Cardiac fibroblast (primary cell): ENCODE measurements at regions not wholly inside any gene's neighbourhood (a gene's known extent, or its start where the extent isn't known, plus 50 kb on each side); places are given as distances from the start of the nearest gene placed in this dataset.
"Not testable (repeated sequence)": the region's sequence is repeated elsewhere in the genome, so short reads cannot be mapped to it uniquely, and the experiment has no call there.

Experiments
- DNase-seq, 2 donors: peaks; one replicate each; pipeline versions ENCODE4 v3.0.0 to v3.0.0-alpha.2; 2010; ENCODE audit warnings: low read depth in 2 of 2
- H3K4me3 ChIP-seq, 2 donors: replicated peaks in 1 of 2; 1 replicate in 1 of 2; 2 replicates in 1 of 2; pipeline ENCODE4 v1.5.1; 2011; ENCODE audit warnings: low read depth in 2 of 2, low read length in 2 of 2, mild to moderate bottlenecking in 2 of 2, moderate library complexity in 1 of 2
- CTCF ChIP-seq: IDR thresholded peaks from one replicate; pipeline ENCODE4 v1.5.1; 2011; ENCODE audit warnings: low read depth, mild to moderate bottlenecking, low read length, inconsistent platforms

GRCh38 chr15:95068701-95069521 lies 837.5 kb downstream of the MCTP2 start:
- TF ChIP-seq CTCF: no peak
- DNase-seq: no peak
- H3K4me3 ChIP-seq: no peak overlapping the region

GRCh38 chr15:95075792-95076677 lies 844.7 kb downstream of the MCTP2 start:
- TF ChIP-seq CTCF: no peak
- H3K4me3 ChIP-seq: no peak overlapping the region
- DNase-seq: no peak

- no peak overlapping the region for H3K4me3 ChIP-seq
- no peak for DNase-seq
- no peak for TF ChIP-seq CTCF
Observed at GRCh38 chr15:95076678-95076990, 845.3 kb downstream of the MCTP2 start.

GRCh38 chr15:95078003-95078402 lies 846.6 kb downstream of the MCTP2 start:
- no peak for TF ChIP-seq CTCF
- H3K4me3 ChIP-seq: no peak overlapping the region
- no peak for DNase-seq

- not testable (repeated sequence) for DNase-seq, H3K4me3 ChIP-seq
Observed at GRCh38 chr15:95080228-95080627, 848.9 kb downstream of the MCTP2 start.

- no peak for DNase-seq
- no peak for TF ChIP-seq CTCF
Observed at GRCh38 chr15:95085056-95085455, 853.7 kb downstream of the MCTP2 start.

GRCh38 chr15:95086531-95087252 lies 855.3 kb downstream of the MCTP2 start:
- DNase-seq: peak; percentile 5 to 45
- TF ChIP-seq CTCF: no peak
- no peak overlapping the region for H3K4me3 ChIP-seq

More at GRCh38 chr15:95085056-95085455, 853.7 kb downstream of the MCTP2 start:
- no peak overlapping the region for H3K4me3 ChIP-seq
